GM18867 (cell line): ENCODE measurements at regions not wholly inside any gene's neighbourhood (a gene's known extent, or its start where the extent isn't known, plus 50 kb on each side); places are given as distances from the start of the nearest gene placed in this dataset.
A peak's percentile ranks its signal among the peaks of the same experiment; 100 is the strongest.
"Not testable (repeated sequence)": the region's sequence is repeated elsewhere in the genome, so short reads cannot be mapped to it uniquely, and the experiment has no call there.

Experiments
- ATAC-seq: cut with Tn5 transposase; IDR thresholded peaks from one replicate; pipeline ENCODE4 v1.9.1; 2021; ENCODE audit warnings: mild to moderate bottlenecking, moderate library complexity; ENCODE audit not compliant: unreplicated experiment

- ATAC-seq, result no peak
These were observed 85.5 kb downstream of the PRR15 start for GRCh38 chr7:29649028-29649716.

GRCh38 chr7:29649876-29650275 is 86.2 kb downstream of the PRR15 start:
- no peak for ATAC-seq

- no peak for ATAC-seq
These were observed 87.8 kb downstream of the PRR15 start for GRCh38 chr7:29651477-29651876.

GRCh38 chr7:29652556-29652955 is 88.9 kb downstream of the PRR15 start:
- no peak for ATAC-seq

- ATAC-seq, result not testable (repeated sequence)
These were observed 90.7 kb downstream of the PRR15 start for GRCh38 chr7:29654340-29654739.

- ATAC-seq, result no peak
These were observed 93.7 kb downstream of the PRR15 start for GRCh38 chr7:29657288-29657687.

GRCh38 chr7:29657856-29658255 is 94.2 kb downstream of the PRR15 start:
- ATAC-seq, result no peak

GRCh38 chr7:29659213-29659612 is 95.6 kb downstream of the PRR15 start:
- ATAC-seq, result not testable (repeated sequence)

- ATAC-seq, result not testable (repeated sequence)
These were observed 99.3 kb downstream of the PRR15 start for GRCh38 chr7:29662899-29663298.

GRCh38 chr7:29664999-29665398 is 101.4 kb downstream of the PRR15 start:
- ATAC-seq, result not testable (repeated sequence)

- ATAC-seq, result not testable (repeated sequence)
These were observed 103.5 kb downstream of the PRR15 start for GRCh38 chr7:29667096-29667669.

GRCh38 chr7:29671286-29671685 is 107.7 kb downstream of the PRR15 start:
- ATAC-seq, result not testable (repeated sequence)

GRCh38 chr7:29673635-29674034 is 110.0 kb downstream of the PRR15 start:
- not testable (repeated sequence) for ATAC-seq

- not testable (repeated sequence) for ATAC-seq
These were observed 111.0 kb downstream of the PRR15 start for GRCh38 chr7:29674626-29675025.

GRCh38 chr7:29677254-29677653 is 113.6 kb downstream of the PRR15 start:
- not testable (repeated sequence) for ATAC-seq

- not testable (repeated sequence) for ATAC-seq
These were observed 116.3 kb downstream of the PRR15 start for GRCh38 chr7:29679963-29680362.

GRCh38 chr7:29680601-29681000 is 117.0 kb downstream of the PRR15 start:
- not testable (repeated sequence) for ATAC-seq

GRCh38 chr7:29684151-29684786 is 120.6 kb downstream of the PRR15 start:
- ATAC-seq, result peak; percentile 34

- ATAC-seq, result peak; percentile 85
These were observed 121.3 kb upstream of the WIPF3 start for GRCh38 chr7:29684787-29685650.

- not testable (repeated sequence) for ATAC-seq
These were observed 120.5 kb upstream of the WIPF3 start for GRCh38 chr7:29685651-29686271.

GRCh38 chr7:29690510-29690909 is 115.8 kb upstream of the WIPF3 start:
- ATAC-seq, result not testable (repeated sequence)
